Neural progenitor cell (in vitro differentiated cells): ENCODE measurements at regions not wholly inside any gene's neighbourhood (a gene's known extent, or its start where the extent isn't known, plus 50 kb on each side); places are given as distances from the start of the nearest gene placed in this dataset.

Experiments used
- EZH2phosphoT487 ChIP-seq: fragments of 200-600 bp; sonication (generic); IDR thresholded peaks from 2 replicates; pipeline ENCODE4 v1.6.1; 2017; ENCODE audit warnings: antibody characterized with exemption
- TF ChIP-seq, protein P1 (sequence below): fragments of 200-600 bp; sonication (generic); IDR thresholded peaks from 2 replicates; pipeline ENCODE4 v1.5.1; 2017; ENCODE audit warnings: antibody characterized with exemption, mild to moderate bottlenecking

DNA sequence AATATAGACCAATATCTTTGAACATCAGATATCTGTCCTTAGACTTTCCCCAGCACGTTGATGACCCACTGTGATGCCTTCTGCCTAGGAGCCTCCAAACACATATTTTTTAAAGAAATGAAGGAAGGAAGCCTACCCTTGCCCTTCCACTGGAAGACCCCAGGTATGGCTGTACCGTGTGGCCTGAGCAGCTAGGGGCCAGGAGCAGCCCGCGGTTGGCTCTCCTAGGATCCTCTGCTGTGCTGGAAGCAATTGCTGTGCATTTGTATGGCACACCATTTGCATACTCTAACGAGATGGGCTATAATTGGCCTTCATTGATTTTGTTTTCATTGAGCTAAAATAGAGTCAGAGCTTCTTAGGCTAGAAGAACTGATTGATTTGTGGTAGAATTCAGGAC is 128.8 kb downstream of the GPAT3 start:
- no peak for TF ChIP-seq EZH2phosphoT487
- TF ChIP-seq, protein P1, sequence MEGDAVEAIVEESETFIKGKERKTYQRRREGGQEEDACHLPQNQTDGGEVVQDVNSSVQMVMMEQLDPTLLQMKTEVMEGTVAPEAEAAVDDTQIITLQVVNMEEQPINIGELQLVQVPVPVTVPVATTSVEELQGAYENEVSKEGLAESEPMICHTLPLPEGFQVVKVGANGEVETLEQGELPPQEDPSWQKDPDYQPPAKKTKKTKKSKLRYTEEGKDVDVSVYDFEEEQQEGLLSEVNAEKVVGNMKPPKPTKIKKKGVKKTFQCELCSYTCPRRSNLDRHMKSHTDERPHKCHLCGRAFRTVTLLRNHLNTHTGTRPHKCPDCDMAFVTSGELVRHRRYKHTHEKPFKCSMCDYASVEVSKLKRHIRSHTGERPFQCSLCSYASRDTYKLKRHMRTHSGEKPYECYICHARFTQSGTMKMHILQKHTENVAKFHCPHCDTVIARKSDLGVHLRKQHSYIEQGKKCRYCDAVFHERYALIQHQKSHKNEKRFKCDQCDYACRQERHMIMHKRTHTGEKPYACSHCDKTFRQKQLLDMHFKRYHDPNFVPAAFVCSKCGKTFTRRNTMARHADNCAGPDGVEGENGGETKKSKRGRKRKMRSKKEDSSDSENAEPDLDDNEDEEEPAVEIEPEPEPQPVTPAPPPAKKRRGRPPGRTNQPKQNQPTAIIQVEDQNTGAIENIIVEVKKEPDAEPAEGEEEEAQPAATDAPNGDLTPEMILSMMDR: no peak
